Right kidney (tissue), 1 donor: ENCODE measurements at regions not wholly inside any gene's neighbourhood (a gene's known extent, or its start where the extent isn't known, plus 50 kb on each side); places are given as distances from the start of the nearest gene placed in this dataset.

Experiments used
- DNase-seq: peaks from one replicate; pipeline ENCODE4 v3.0.0-alpha.2; 2016

DNA sequence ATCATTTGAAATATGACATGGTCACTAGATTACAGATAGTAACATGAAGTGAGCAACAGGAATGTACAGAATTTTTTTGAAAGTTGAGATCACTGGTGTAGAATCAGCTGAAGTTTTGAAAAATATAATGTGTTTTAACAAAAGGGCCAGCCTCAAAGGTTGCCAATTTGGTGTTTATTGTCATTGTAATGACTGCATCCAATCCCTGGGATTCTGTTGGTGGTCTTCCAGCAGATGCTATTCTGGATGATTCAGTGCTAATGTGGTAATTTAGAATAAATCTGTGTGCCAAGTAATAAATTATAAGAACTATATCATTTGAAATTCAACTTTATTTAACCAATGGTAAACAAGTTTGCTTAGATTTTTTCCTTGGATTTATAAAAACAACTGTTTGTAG is 436.4 kb upstream of the PKN2 start:
- DNase-seq: no peak

DNA sequence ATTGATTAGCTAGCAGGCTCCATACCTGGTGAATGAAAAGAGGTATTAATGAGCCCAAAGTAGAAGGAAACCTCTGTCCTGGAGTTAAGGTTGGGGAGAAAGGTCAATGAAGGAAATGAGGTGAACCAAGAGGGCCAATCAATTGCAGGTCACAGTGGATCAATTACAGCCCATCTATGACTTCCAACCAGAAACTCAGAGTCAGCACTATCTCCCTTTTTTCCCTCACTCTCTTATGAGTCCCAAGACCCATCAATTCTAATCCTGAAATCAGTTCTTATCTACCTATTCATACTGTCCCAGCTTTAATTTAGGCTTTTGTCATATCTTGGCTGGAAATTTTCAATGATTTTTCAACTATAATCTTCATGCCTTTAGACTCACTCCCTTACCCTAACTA is 433.2 kb upstream of the PKN2 start:
- DNase-seq: no peak

- no peak for DNase-seq
Observed at GRCh38 chr1:88252745-88253144, 431.3 kb upstream of the PKN2 start.

- no peak for DNase-seq
Observed at GRCh38 chr1:88265606-88266005, 418.5 kb upstream of the PKN2 start.

DNA sequence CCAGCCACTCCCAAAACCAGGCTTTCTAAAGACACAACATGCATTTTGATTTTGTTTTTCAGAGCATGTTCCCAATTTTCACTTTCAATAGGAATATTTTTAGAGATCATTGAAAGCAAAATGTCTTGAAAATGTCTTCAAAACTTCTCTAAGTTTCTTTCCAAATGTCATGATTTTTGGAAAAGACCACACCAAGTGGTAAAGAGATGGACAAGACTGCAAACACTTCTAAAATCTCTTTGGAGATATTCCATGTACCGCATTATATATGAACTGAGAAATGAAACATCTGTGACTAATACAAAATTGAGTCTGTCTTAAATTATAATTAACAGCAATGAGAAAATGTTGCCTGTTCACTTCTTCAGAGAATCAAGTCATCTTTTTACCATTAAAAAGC is 418.0 kb upstream of the PKN2 start:
- no peak for DNase-seq

- DNase-seq: no peak
Observed at GRCh38 chr1:88272216-88272615, 411.9 kb upstream of the PKN2 start.

DNA sequence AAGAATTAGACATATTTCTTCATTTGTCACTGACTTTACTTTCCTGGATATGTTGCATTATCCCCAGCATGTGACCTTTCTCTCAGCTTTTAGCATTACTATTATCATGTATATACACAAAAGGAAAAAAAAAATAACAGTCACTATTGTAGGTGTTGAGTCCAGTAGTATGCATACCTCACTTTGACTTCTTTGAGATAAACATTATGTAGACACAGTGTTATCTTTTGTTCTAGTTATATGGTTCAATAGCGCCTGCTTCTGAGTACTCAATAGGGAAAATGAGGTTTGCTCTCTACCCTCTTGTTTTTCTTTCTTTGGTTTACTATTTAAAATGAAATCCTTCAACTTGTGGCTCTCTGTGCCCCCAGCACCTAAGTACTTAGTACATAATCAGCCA is 409.6 kb upstream of the PKN2 start:
- DNase-seq: no peak

GRCh38 chr1:88275259-88275862 is 408.7 kb upstream of the PKN2 start:
- no peak for DNase-seq

GRCh38 chr1:88276163-88276562 is 407.9 kb upstream of the PKN2 start:
- DNase-seq: no peak

GRCh38 chr1:88284066-88284465 is 400.0 kb upstream of the PKN2 start:
- no peak for DNase-seq

GRCh38 chr1:88284666-88285366 is 399.3 kb upstream of the PKN2 start:
- no peak for DNase-seq

DNA sequence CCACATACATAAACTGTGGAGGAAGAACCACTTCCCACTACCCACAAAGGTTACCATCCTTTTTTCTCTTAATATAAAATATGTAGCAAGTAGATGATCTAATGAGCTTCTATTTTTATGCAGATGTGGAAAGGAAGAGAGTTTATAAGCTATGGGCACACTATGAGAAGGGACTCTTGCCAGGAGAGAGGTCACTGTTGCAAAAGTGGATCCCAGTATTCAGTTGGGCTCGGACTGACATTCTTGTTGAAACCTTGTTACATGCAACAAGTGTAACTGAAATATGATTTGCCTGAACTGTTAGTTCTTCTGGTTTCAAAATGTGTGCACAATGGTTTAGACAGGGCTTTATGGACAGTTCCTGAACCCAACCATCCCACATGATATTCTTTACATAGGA is 397.4 kb upstream of the PKN2 start:
- DNase-seq: no peak

- no peak for DNase-seq
Observed at GRCh38 chr1:88288571-88288970, 395.5 kb upstream of the PKN2 start.

DNA sequence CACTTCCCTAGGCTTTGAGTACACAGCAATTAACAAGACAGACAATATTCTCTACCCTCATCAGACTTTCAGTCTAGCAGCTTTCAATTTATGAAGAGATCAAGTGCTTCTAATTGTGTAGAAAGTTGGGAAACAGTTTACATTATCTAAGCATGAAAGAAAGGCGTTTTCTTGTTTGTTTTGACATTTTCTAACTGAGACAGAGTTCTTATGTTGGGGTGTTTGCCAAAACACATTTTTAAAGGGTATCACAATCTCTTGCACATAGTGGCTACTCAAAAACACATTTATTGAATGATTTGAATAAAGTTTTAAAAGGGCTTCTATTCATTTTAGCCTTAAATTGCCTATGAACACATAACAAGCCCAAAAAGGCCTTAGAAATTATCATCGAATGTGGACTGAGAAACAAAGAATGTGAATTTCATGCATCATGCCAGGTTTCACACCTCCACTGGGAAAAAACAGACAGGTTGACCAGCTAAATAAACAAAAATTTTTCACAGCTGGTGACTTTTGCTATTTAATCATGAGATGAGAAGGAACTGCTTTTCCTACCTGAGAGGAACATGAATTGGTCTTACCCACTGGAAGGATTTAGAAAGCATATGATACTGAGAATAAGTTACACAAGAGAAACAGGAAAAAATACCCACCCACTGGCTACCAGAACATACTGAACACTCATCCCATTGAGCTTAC is 394.5 kb upstream of the PKN2 start:
- DNase-seq: no peak

DNA sequence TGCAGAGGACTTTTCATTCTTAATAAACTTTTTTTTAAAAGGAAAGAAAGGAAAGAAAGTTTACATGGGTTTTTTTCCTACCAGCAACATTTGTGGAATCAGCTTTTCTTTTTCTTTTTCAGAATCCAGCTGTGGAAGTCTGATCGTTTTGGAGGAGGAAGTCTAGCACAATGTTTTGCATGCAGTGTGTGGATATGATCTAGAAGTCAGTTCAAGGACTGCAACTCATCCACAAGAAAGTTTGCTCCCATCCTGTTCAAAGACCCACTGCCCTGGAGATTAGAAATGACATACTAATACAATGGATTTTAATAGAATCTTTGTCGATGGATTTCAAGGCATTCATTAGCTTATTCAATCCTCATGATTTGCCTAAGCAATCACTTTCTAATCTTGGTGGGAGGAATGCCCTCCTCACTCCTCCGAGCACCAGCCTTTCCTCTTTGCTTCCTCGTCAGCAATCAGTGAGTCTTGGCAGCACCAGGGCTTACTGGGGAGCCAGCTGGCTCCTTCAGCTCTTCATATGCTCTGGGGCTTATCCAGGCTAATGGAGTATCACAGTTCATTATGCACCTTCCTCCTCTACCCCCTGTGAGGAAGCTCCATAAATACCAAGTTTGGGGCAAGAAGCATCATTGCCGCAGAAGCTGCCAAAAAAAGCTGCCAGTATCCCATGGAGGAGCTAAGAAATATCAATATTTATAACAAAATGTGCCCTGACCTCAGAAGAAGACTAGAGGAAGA is 392.3 kb upstream of the PKN2 start:
- no peak for DNase-seq

- DNase-seq: no peak
Observed at GRCh38 chr1:88293691-88294190, 390.3 kb upstream of the PKN2 start.

- no peak for DNase-seq
Observed at GRCh38 chr1:88296227-88296626, 387.8 kb upstream of the PKN2 start.

DNA sequence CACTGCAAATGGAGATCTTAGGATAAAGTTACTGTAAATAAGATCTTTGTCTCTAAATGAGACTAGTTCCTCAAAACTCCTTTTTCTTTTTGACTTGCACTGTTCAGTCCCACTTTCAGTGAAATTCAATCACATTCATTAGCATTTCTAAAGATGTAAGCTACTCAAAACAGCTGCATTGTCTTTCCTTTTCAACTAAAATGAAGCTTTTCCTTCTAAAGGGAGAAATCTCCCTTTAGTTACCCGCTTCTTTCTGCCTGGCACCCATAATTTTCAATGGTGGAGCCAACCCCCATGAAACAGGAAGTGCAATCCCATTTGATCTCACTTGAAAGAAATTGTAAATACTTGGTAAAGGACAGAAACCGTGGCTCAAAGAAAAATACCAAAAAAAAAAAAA is 387.4 kb upstream of the PKN2 start:
- no peak for DNase-seq

DNA sequence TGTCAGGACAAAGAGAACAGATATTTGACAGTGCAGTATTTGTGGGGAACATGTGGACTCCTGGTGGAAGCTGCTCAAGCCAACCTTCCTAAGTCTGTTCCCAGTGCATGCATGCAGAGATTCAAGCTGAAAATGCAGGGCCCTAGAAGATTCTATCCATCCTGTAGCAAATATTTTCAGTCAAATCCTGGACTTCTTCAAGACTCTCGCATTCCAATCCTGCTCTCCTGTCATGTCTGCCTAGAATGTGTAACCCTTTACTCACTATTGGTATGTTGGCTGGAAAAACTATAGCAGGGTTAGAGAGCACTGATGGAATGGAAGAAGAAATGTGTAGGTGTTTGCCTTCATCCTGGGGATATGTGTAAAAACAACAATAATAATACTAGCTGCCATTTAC is 385.6 kb upstream of the PKN2 start:
- DNase-seq: no peak

- no peak for DNase-seq
Observed at GRCh38 chr1:88300752-88301263, 383.3 kb upstream of the PKN2 start.

GRCh38 chr1:88302843-88303486 is 381.1 kb upstream of the PKN2 start:
- peak; percentile 11 for DNase-seq

DNA sequence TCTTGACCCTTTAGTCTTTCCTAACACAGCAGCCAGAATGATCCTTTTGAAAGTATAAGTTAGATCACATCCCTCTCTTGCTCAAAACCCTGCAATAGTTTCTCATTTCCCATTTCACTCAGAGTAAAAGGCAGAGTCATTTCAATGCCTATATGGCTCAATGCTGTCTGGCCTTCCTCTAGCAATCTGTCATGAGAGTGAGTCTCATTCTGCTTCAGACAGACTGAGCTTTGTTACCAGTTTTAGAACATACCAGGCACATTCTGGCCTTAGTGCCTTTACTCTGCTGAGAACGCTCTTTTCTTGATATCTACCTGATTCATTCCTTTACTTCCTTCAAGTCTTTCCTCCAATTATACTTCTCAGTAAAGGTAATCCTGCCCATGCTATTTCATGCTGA is 372.8 kb upstream of the PKN2 start:
- DNase-seq: no peak
